NB4 (cell line): ENCODE measurements at regions not wholly inside any gene's neighbourhood (a gene's known extent, or its start where the extent isn't known, plus 50 kb on each side); places are given as distances from the start of the nearest gene placed in this dataset.
A peak's percentile ranks its signal among the peaks of the same experiment; 100 is the strongest.

Experiments
- DNase-seq: peaks from one replicate; pipeline ENCODE4 v3.0.0; 2010; ENCODE audit warnings: low read depth
- H3K4me3 ChIP-seq: one replicate; pipeline ENCODE4 v1.5.1; 2011; ENCODE audit warnings: mild to moderate bottlenecking, low read depth, low read length, moderate library complexity
- MYC ChIP-seq: IDR thresholded peaks from 2 replicates; pipeline ENCODE4 v1.6.1; 2011; ENCODE audit warnings: low read depth, low read length
- POLR2A ChIP-seq: IDR thresholded peaks from 2 replicates; pipeline ENCODE4 v1.6.1; 2011; ENCODE audit warnings: mild to moderate bottlenecking; ENCODE audit not compliant: insufficient read length; ENCODE audit errors: extremely low read depth
- TF ChIP-seq, protein P1 (sequence below): IDR thresholded peaks from 2 replicates; pipeline ENCODE4 v1.6.1; 2011; ENCODE audit warnings: low read depth, low read length
- TF ChIP-seq, protein P2 (sequence below): IDR thresholded peaks from one replicate; pipeline ENCODE4 v1.5.1; 2012; ENCODE audit warnings: low read depth, low read length

- no peak for TF ChIP-seq MYC
- TF ChIP-seq, protein P1, sequence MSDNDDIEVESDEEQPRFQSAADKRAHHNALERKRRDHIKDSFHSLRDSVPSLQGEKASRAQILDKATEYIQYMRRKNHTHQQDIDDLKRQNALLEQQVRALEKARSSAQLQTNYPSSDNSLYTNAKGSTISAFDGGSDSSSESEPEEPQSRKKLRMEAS, result no peak
- TF ChIP-seq POLR2A, result no peak
- TF ChIP-seq, protein P2, sequence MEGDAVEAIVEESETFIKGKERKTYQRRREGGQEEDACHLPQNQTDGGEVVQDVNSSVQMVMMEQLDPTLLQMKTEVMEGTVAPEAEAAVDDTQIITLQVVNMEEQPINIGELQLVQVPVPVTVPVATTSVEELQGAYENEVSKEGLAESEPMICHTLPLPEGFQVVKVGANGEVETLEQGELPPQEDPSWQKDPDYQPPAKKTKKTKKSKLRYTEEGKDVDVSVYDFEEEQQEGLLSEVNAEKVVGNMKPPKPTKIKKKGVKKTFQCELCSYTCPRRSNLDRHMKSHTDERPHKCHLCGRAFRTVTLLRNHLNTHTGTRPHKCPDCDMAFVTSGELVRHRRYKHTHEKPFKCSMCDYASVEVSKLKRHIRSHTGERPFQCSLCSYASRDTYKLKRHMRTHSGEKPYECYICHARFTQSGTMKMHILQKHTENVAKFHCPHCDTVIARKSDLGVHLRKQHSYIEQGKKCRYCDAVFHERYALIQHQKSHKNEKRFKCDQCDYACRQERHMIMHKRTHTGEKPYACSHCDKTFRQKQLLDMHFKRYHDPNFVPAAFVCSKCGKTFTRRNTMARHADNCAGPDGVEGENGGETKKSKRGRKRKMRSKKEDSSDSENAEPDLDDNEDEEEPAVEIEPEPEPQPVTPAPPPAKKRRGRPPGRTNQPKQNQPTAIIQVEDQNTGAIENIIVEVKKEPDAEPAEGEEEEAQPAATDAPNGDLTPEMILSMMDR, result no peak
- no peak overlapping the region for H3K4me3 ChIP-seq
These were observed 867.4 kb downstream of the KCNT2 start for GRCh38 chr1:195740862-195741261.

GRCh38 chr1:195738966-195739650 lies 869.1 kb downstream of the KCNT2 start:
- DNase-seq, result no peak
- H3K4me3 ChIP-seq, result no peak overlapping the region
- no peak for TF ChIP-seq POLR2A
- TF ChIP-seq, protein P1, result no peak
- TF ChIP-seq MYC, result no peak
- TF ChIP-seq, protein P2, result no peak

More at GRCh38 chr1:195740862-195741261, 867.4 kb downstream of the KCNT2 start:
- DNase-seq, result no peak

DNA sequence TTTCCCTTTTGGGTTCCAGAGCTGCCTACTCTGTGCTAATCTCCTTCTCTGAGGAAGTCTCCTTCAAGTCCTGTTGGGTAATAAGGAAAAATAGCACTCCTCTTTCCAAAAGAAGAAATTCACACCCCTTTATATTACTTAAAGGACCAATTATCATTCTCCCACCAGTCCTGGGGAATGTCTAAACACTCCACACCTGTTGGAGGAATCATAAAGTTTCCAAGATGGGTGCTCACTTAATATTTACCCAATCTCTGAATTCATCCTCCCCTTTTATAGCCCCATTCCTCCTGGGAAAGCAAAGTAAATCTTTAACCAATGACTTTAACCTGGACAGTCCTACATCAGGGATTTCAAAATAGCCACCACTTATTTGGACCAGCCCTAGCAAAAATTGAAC lies 873.1 kb downstream of the KCNT2 start:
- TF ChIP-seq, protein P1, result no peak
- TF ChIP-seq MYC (no peak), POLR2A (no peak)
- TF ChIP-seq, protein P2, result no peak
- no peak overlapping the region for H3K4me3 ChIP-seq
- no peak for DNase-seq

DNA sequence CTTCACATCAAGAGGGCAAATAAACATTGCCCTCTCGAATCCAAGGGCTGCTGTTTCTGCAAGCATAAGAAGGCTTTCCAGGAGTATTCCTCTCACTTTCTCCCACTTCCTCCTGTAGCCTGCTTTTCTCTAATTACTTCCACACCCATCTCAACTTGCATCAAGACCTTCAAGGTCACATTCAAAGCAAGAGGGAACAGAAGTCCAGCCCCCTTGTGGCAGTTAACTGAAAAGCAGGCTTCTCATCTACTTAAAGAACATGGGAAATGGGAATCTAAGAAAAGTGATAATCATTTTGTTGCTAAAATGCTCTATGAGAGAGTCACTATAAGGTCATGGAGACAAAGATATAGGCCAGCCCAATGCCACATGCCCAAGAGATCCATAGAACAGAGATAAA lies 874.4 kb downstream of the KCNT2 start:
- DNase-seq, result peak; percentile 32
- H3K4me3 ChIP-seq, result no peak overlapping the region
- TF ChIP-seq, protein P2, result peak; percentile 53
- no peak for TF ChIP-seq POLR2A

GRCh38 chr1:195733408-195733807 lies 874.8 kb downstream of the KCNT2 start:
- no peak for TF ChIP-seq MYC
- TF ChIP-seq, protein P2, result no peak
- DNase-seq, result no peak
- H3K4me3 ChIP-seq, result no peak overlapping the region

DNA sequence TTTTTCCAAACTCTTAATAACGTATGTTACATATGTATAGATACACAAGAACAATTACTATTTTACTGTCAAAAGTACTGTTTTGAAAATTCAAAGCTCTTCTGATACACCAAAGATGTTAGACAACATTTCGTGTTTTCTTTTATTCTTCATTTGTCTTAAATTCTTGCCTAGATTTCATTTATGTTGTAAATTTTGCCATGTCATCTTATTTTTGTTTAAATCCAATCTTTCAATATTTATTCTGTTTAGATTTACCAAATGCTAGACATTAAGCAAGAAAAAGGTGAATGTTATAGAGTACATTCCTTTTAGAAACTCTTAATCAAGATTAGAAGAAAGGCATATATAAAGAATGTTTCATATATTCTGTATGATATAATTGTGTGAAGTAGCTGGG lies 876.9 kb downstream of the KCNT2 start:
- TF ChIP-seq, protein P2, result no peak
- TF ChIP-seq, protein P1, result no peak
- TF ChIP-seq POLR2A (no peak), MYC (no peak)
- DNase-seq, result no peak
- H3K4me3 ChIP-seq, result no peak overlapping the region
